Astrocyte of the spinal cord (primary cell): ENCODE measurements at regions not wholly inside any gene's neighbourhood (a gene's known extent, or its start where the extent isn't known, plus 50 kb on each side); places are given as distances from the start of the nearest gene placed in this dataset.
A peak's percentile ranks its signal among the peaks of the same experiment; 100 is the strongest.

Experiments used
- DNase-seq: peaks from one replicate; pipeline ENCODE4 v3.0.0; 2011; ENCODE audit warnings: low read depth, low spot score
- H3K4me3 ChIP-seq: 2 replicates; pipeline ENCODE4 v1.5.1; 2011; ENCODE audit warnings: low read depth, mild to moderate bottlenecking, low read length, moderate library complexity
- CTCF ChIP-seq: IDR thresholded peaks from 2 replicates; pipeline ENCODE4 v1.5.1; 2012; ENCODE audit warnings: low read depth, mild to moderate bottlenecking, low read length, inconsistent platforms
- in situ Hi-C: cut with HindIII; loops from 2 replicates; pipeline ENCODE4 v1.10.0; 2017; ENCODE audit warnings: low sequenced_read_pairs

DNA sequence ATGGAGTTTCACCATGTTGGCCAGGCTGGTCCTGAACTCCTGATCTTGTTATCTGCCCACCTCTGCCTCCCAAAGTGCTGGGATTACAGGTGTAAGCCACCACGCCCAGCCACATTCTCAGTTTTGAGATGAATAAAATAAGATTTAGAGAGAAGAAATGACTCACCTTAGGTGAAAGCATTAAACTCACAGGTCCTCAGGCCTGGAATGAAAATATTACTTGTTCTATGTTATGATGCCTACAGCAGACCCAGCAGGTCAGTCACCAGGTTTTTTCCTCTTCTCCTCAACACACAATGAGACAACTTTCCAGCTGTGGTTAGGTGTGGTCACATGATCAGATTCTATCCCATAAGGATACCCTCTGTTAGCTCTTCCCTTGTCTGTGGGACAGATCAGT is 150.3 kb downstream of the C16orf95 start:
- in situ Hi-C loops, result no loop called here

DNA sequence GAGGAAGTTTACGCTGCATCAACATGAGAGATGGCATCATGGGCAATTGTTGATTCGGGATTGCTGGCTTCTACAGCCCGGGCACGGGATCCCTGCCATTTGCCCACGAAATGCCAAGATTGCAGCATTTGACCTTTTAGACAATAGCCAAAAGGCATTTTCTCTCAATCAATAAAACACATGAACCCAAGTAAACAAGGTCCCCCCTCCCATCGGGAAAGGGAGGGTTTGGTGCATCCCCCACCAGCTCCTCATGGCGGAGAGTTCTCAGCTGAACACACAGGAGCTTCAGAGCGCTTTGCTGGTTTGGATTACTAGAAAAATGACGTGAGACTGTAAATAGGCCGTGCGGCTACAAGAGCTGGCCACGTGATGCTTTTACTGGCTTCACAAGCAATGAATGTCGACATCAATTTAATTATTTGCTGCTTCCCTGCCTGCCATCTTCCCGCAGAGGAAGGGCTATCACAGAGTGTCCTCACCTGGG is 147.6 kb downstream of the C16orf95 start:
- H3K4me3 ChIP-seq, result no peak overlapping the region
- no peak for TF ChIP-seq CTCF
- in situ Hi-C loops, result no loop called here
- no peak for DNase-seq

More for the DNA sequence above, 150.3 kb downstream of the C16orf95 start:
- TF ChIP-seq CTCF, result no peak
- no peak overlapping the region for H3K4me3 ChIP-seq
- no peak for DNase-seq

GRCh38 chr16:87170310-87170709 is 146.9 kb downstream of the C16orf95 start:
- DNase-seq, result no peak
- TF ChIP-seq CTCF, result no peak
- in situ Hi-C loops, result no loop called here
- no peak overlapping the region for H3K4me3 ChIP-seq

- H3K4me3 ChIP-seq, result no peak overlapping the region
- no peak for DNase-seq
- in situ Hi-C loops, result no loop called here
- no peak for TF ChIP-seq CTCF
Observed at GRCh38 chr16:87171723-87172122, 145.5 kb downstream of the C16orf95 start.

GRCh38 chr16:87172632-87173031 is 144.6 kb downstream of the C16orf95 start:
- no peak for DNase-seq
- H3K4me3 ChIP-seq, result no peak overlapping the region
- in situ Hi-C loops, result no loop called here
- TF ChIP-seq CTCF, result peak; percentile 23

GRCh38 chr16:87173294-87173893 is 143.8 kb downstream of the C16orf95 start:
- in situ Hi-C loops, result no loop called here
- no peak for TF ChIP-seq CTCF
- H3K4me3 ChIP-seq, result no peak overlapping the region
- no peak for DNase-seq
